CMK (cell line): ENCODE measurements at regions not wholly inside any gene's neighbourhood (a gene's known extent, or its start where the extent isn't known, plus 50 kb on each side); places are given as distances from the start of the nearest gene placed in this dataset.
A peak's percentile ranks its signal among the peaks of the same experiment; 100 is the strongest.
"Not testable (repeated sequence)": the region's sequence is repeated elsewhere in the genome, so short reads cannot be mapped to it uniquely, and the experiment has no call there.

Experiments used
- DNase-seq: peaks from one replicate; pipeline ENCODE4 v3.0.0-alpha.2; 2010; ENCODE audit warnings: low read depth

- peak; percentile 15 for DNase-seq
These were observed 61.9 kb upstream of the ATP12A start for GRCh38 chr13:24618011-24618955.

GRCh38 chr13:24619282-24619681, 60.9 kb upstream of the ATP12A start:
- DNase-seq = no peak

GRCh38 chr13:24622481-24623148, 57.6 kb upstream of the ATP12A start:
- not testable (repeated sequence) for DNase-seq

GRCh38 chr13:24623149-24623665, 57.0 kb upstream of the ATP12A start:
- DNase-seq = no peak

GRCh38 chr13:24624363-24624762, 55.8 kb upstream of the ATP12A start:
- DNase-seq = no peak

GRCh38 chr13:24624801-24625231, 55.4 kb upstream of the ATP12A start:
- DNase-seq = no peak

GRCh38 chr13:24625331-24625731, 54.9 kb upstream of the ATP12A start:
- DNase-seq = no peak

GRCh38 chr13:24625870-24626849, 54.0 kb upstream of the ATP12A start:
- no peak for DNase-seq

- DNase-seq = no peak
These were observed 53.0 kb upstream of the ATP12A start for GRCh38 chr13:24627090-24627714.

GRCh38 chr13:24627946-24628345, 52.3 kb upstream of the ATP12A start:
- DNase-seq = no peak

- DNase-seq = no peak
These were observed 50.9 kb upstream of the ATP12A start for GRCh38 chr13:24629320-24629719.

- no peak for DNase-seq
These were observed 50.1 kb upstream of the ATP12A start for GRCh38 chr13:24630121-24630520.
